HG03108 (cell line): ENCODE measurements at regions not wholly inside any gene's neighbourhood (a gene's known extent, or its start where the extent isn't known, plus 50 kb on each side); places are given as distances from the start of the nearest gene placed in this dataset.
"Not testable (repeated sequence)": the region's sequence is repeated elsewhere in the genome, so short reads cannot be mapped to it uniquely, and the experiment has no call there.

Experiments
- ATAC-seq: cut with Tn5 transposase; IDR thresholded peaks from one replicate; pipeline ENCODE4 v1.9.1; 2021; ENCODE audit warnings: moderate library complexity; ENCODE audit not compliant: unreplicated experiment

DNA sequence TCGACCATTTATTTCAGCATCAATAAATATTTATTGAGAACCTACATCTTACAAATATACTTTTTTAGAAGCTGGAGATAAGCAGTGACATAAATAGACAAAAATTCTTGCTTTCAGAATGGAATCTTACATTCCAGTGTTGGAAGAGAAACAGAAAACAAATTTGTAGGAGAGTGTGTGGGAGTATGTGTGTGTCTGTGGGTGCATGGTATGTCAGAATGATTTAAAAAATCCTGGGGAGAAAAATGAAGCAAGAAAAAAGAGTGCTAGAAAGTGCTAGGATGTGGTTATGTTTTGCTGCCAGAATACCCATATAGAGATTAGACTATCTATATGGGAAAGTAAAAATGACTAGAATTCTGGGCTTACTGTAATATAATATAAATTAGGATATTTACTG, 561.7 kb upstream of the SGO1 start:
- ATAC-seq: no peak

DNA sequence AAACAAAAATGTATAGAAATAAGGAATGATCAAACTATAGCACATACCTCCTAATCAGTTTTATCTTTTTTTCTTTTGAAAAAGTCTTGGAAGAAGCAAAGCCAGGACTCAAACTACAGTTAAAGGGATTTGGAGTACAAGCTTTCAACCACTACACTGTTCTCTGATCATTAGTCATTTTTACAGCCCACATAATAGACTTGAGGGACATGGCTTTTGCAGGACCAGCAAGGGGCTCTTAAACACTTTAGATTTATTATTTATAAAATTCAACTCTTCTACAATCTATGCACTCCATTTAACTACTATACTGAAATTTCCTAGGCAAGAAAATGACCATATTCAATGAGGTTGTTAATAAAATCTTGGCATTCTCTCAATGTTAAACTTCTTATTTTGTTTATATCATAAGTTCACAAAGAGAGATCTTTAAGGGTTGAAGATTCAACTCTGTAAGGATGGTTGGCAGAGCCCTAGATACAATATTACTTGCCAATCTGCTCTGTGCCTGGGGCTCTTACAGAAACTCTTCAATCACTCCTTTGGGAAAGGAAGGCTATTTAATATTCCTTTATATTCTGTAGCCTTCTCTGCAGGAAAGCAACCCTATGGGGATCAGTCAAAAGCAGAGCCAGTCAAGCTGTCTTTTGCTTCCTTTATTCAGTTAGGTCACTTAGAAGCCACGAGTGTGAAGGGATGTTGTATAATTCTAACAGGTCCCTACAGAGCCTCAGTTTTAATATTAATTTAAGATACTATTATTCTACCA, 557.7 kb upstream of the SGO1 start:
- ATAC-seq: no peak

DNA sequence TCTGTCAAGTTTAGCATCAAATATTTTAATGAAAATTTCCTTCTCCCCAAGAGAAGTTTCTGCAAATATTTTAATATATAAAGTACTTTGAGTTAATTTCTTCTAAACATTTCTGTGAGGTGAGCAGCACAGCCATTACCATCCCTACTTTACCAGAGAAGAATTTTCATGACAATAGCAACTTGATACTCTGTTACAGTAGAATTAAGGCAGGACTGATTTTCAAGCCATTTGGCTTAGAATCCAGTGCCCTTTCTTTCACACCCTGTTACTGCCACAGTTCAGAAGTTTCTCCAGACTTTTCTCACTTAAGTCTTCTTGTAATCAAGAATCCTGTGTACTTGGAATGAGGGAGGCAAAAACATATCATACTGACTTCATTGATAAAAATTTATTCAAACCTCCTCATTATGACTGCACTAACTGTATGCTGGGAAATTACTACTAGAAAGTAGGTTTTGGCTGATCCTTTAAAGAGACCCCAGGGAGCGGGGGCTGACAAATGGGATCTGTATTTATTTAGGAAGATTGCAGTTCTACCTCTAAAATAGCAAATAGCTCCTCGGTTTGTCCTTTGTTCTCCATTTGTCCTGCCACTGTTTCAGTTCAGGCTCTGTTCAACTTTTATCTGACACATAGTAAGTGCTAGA, 557.0 kb upstream of the SGO1 start:
- ATAC-seq: no peak

DNA sequence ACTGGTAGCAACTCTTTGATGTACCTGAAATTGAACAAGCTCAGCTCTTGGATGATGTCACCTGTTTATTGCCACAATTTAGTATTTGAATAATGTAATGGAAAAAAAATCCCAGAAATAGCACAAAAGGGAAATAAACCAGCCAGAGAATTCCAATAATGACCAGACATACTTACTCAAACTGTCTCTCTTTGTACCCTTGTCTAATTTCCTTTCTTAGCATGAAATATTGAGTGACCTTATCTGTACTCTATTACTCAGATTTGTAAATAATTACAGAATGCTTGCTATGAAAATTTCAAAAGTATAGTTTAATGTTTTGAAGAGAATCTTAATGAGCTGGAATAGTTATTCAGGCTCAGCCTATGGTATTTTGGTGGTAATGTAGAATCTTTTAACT, 555.4 kb upstream of the SGO1 start:
- no peak for ATAC-seq

DNA sequence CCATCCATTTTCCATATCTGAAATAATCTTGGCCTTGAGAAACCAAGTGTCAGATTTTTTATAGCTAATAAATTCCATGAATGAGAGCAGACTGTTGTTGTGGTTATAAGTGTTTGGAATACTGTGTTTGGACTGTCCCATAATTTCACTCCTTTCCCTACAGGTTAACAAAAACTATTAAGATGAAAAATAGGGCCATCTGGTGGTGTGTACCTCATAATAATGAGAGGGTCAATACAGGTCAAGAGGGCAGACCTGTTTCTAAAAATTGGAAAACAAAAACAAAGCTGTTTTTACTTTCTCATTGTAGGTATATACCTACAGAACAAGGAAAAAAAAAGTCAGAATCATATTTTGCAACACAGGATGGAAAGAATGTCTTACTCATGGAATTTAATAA, 553.8 kb upstream of the SGO1 start:
- no peak for ATAC-seq

DNA sequence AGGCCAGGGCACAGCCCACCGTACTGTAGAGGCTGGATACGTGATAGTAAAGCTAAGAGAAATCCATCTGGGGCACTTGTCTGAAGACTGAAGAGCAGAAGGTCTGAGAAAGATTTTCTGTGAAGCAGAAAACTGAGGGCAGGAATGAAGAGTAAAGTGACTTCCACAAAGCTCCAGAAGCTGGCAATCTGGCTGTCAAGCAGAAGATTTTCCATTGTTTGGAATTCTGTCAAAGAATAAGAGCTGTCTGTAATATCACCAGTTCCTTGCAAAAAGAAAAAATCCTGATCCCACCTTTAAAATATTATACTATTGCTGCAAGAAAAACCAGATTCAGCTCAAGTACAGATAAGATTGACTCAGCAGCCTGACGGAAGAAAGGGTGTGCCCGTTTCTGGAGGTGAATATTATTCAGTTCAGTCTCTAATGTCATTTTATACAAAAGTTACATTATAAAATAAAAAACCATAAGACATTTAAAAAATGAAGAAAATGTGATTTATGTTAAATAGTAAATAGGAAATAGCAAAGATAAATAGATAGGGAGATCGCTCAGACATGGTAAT, 550.4 kb upstream of the SGO1 start:
- ATAC-seq: no peak

DNA sequence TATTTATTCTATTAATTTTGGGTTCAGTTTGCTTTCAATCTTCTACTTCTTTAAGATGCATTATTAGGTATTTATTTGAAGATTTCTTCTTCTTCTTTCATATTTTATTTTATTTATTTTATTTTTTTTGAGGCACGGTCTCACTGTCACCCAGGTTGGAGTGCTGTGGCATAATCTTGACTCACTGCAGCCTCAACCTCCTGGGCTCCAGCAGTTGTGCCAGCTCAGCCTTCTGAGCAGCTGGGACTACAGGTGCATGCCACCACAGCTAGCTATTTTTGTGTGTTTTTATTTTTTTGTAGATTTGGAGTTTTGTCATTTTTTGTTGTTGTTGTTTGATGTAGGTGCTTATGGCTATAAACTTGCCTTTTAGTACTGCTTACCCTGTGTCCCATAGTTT, 543.2 kb upstream of the SGO1 start:
- ATAC-seq: no peak

DNA sequence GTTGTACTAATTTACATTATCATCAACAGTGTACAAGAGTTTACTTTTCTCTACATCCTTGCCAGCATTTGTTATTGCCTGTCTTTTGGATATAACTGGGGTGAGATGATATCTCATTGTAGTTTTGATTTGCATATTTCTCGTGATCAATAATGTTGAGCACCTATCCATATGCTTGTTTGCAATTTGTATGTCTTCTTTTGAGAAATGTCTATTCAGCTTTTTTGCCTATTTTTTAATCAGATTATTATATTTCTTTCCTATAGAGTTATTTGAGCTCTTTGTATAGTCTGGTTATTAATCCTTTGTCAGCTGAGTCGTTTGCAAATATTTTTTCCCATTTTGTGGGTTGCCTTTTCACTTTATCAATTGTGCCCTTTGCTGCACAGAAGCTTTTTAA, 540.8 kb upstream of the SGO1 start:
- ATAC-seq: no peak

DNA sequence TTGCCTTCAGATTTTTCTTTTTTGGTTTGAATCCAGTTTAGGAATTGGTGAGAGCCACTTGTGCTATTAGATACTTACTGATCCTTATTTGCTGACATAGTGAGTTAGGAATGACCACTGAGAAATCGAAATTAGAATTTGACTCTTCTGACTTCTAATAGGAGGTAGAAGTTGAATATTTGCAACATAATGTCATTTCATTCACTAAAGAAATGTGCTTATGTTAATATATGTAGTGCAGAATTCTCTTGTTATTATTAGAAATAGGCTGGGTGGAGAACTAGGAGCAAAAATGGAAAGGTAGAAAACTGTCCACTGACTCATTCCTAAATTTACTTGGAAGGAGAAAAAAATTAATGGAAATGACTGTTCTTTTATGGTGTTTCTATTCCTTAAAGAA, 538.2 kb upstream of the SGO1 start:
- ATAC-seq: no peak

DNA sequence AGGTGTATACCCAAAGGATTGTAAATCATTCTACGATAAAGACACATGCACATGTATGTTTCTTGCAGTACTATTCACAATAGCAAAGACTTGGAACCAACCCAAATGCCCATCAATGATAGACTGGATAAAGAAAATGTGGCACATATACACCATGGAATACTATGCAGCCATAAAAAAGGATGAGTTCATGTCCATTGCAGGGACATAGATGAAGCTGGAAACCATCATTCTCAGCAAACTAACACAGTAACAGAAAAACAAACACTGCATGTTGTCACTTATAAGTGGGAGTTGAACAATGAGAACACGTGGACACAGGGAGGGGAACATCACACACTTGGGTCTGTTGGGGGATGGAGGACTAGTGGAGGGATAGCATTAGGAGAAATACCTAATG, 530.4 kb upstream of the SGO1 start:
- not testable (repeated sequence) for ATAC-seq

DNA sequence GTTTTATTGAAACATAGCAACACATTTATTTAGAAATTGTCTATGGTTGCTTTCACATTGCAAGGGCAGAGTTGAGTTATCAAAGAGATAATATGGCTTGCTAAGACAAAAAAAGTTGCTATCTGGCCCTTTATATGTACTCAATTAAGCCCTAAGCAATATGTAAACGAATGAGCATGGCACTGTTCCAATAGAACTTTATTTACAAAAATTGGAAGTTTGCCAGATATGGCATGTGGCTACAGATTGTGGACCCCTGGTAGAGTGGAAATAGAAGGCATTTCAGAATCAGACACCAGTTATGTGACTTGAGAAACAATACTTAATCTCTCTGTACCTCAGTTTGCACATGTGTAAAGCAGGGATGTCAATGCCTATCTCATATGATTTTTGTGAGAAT, 515.6 kb upstream of the SGO1 start:
- no peak for ATAC-seq

DNA sequence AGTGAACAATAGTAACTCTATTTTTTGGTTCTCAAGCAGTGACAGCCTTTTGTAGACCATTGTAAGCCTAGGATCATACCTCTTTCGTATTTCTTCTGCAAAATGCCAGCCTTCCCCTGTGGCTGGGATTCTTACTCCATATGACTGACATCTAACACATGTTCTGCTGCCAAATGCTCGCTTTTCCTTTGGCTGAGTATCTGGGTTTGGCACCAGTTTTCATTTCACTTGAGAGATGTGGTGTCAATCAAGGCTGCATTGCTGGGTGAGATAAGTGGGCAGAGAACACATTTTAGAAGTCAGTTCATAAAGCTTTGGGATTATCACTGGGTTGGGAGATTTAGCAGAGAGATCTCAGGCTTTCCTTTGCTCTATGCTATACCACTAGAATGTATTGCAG, 514.7 kb upstream of the SGO1 start:
- no peak for ATAC-seq

DNA sequence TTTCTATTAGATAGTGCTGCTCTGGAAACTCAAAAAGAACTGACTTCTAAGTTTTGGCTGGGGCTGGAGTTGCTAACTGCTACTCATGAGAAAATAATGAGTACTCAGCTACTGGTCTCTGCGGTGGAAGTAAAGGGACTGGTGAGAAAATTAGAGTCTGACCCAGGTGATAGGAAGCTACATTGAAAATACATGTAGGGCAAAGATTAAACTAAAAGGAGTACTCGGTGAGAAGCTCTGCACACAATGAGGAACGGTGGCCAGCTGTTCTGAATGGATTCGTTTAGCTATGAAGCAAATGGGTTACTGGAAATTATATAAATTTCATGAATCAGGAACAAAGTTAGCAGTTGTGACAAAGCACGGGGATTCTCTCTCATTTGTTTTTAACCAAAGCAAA, 512.9 kb upstream of the SGO1 start:
- ATAC-seq: no peak

DNA sequence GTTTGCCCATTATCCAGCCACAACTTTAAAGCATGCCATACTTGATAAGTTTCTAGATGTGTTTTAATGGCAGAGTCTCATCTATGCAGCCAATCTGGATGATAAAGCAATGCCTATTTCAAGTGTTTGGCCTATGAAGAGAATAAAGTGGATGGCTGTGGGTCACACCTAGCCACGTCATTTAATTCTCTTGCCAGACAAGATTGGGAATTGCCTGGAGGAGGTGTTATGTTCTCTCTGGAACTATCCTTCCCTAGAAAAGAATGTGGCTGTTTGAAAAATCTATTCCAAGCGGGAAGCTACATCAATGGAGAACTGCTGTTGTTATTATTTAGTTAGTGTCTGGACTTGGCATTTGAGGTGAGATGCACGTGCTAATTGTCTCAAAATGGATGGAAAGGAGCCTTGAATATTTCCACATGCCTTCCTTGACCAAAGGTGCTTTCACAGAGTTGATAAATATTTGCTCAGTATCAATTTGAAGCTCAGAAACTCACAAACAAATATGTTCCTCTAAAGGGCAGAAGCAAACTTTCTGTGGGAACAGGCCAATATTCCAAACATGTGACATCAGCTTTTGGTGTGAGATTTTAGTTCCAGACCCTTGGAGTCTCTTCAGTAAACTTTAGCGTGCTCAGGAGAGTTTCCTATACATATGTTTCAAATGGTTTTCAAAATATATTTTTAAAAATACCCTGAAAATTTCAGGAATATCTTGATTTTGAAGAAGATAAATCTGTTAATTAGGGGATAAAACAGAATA, 510.6 kb upstream of the SGO1 start:
- no peak for ATAC-seq

DNA sequence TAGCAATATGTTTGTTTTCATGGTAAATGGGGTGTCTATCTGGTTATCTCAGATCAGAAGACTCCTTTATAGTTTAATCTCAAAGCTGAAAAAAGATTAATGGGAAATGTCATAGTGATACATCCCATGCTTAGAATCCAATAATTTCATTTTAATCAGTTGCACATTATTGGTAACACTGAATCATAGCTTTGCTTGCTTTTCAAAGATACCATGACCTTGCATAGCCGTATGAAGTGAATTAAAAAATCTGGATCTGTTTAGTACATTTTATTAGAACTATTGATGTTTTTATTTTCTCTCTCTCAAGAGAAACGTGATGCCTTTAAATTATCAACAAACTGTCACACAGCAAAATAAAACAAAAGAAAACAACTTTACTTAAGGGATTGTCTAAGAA, 506.7 kb upstream of the SGO1 start:
- ATAC-seq: no peak

DNA sequence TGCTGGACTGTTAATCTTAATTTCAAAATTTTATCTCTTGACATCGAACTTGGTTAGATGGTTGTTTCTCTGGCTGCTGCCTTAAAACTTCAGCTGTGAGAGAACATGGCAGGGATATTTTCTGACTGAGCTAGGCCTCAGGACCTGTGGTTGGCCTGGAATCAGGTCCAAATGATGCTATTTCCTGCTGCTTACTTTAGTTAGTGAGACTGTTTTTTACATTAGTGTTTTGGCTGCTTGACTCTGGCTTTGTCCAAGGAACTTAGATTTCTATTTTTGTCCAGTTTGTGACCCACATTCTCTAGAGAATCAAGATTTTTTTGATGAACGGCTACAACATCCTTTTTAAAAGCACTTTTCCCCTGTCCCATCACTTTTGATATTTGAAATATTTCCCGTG, 497.9 kb upstream of the SGO1 start:
- no peak for ATAC-seq

DNA sequence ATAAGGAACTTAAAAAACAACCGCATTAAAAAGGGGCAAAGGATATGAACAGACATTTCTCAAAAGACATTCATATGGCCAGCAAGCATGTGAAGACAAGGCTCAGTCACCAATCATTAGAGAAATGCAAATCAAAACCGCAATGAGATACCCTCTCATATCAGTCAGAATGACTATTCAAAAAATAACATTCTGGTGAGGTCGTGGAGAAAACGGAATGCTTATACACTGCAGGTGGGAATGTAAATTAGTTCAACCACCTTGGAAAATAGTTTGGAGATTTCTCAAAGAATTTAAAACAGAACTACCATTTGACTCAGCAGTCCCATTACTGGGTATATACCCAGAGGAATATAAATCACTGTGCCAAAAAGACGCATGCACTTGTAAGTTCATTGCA, 496.6 kb upstream of the SGO1 start:
- no peak for ATAC-seq

DNA sequence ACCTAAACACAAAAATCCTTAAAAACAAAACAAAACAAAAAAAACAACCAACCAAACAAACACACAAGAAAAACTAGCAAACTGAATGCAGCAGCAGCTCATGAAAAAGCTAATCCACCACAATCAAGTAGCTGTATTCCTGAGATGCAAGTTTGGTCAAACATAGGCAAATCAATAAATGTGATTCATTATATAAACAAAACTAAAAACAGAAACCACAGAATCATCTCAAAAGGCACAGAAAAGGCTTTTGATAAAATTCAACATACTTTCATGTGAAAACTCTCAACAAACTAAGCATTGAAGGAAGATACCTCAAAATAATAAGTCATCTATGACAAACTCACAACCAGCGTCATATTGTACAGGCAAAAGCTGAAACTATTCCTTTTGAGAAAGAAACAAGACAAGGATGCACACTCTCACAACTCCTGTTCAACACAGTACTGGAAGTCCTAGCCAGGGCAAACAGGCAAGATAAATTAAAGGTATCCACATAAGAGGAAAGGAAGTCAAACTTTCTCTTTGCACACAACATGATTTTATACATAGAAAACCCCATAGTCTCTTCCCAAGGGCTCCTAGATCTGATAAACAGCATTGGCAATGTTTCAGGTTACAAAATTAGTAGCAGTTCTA, 495.1 kb upstream of the SGO1 start:
- no peak for ATAC-seq

DNA sequence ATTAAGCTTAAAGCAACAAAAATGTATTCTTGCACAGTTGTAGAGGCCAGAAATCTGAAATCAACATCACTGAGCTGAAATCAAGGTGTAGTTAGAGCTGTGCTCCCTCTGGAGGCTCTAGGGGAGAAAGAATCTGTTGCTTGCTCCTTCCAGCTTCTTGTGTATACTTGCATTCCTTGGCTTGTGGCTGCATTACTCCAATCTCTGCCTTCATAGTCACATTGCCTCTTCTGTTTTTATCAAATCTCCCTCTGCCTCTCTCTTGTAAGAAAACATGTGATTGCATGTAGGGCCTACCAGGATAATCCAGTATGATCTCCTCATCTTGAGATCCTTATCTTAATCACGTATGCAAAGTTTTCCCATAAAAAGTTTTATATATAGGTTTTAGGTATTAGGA, 487.9 kb upstream of the SGO1 start:
- ATAC-seq: no peak

DNA sequence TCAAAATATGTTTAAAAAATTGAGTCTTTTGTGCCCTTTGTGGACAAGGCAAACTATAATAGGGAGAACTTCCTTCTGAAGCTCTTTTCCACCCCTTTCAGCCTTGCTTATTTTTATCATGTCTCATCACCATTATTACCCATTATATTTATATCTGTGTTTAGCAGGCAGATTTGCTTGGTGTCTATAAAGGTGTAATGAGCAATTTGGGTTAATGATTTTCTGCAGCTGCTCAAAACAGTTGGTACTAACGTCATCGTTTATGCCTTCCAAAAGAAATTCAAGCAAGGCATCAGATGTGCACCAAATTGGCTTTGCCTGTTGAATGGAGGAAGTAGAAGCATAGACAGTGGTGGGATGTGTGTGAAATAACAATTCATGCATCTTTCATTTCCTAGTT, 483.7 kb upstream of the SGO1 start:
- ATAC-seq: no peak

DNA sequence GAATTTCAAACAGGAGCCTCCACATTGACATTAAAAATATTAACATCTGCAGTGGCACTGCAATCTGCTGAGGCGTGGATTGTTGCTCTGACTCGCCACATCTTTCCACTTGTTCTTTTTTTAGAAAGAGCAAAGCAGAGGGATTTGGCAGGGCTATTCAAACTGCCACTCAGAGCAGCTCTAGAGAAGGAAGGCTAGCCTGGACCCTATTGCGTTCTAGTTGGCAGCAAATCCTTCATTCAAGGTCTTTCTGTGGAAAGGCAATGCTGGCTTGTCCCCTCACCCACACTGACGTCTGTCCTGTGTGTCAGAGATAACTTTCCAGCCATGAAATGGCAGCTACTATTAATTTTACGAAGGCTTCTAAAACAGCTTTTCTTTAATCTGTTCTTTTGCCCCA, 483.2 kb upstream of the SGO1 start:
- ATAC-seq: no peak
